Skeletal muscle satellite cell (primary cell): ENCODE measurements at regions not wholly inside any gene's neighbourhood (a gene's known extent, or its start where the extent isn't known, plus 50 kb on each side); places are given as distances from the start of the nearest gene placed in this dataset.

Source experiments
- H3K27me3 ChIP-seq: 2 replicates; pipeline ENCODE4 v1.7.0; 2013; ENCODE audit warnings: low read length; ENCODE audit not compliant: control insufficient read depth, insufficient read depth
- H3K36me3 ChIP-seq: 2 replicates; pipeline ENCODE4 v1.7.0; 2013; ENCODE audit warnings: mild to moderate bottlenecking, control low read depth, low read length; ENCODE audit not compliant: insufficient read depth
- H3K4me1 ChIP-seq: 2 replicates; pipeline ENCODE4 v1.7.0; 2013; ENCODE audit warnings: low read length; ENCODE audit not compliant: control insufficient read depth, insufficient read depth
- H3K4me2 ChIP-seq: 2 replicates; pipeline ENCODE4 v1.7.0; 2013; ENCODE audit warnings: mild to moderate bottlenecking, low read length
- H3K4me3 ChIP-seq: 2 replicates; pipeline ENCODE4 v1.7.0; 2013; ENCODE audit warnings: low read length
- H3K9ac ChIP-seq: 2 replicates; pipeline ENCODE4 v1.7.0; 2013; ENCODE audit warnings: mild to moderate bottlenecking, low read depth, low read length, moderate library complexity
- H3K9me3 ChIP-seq: replicated peaks from 2 replicates; pipeline ENCODE4 v1.7.0; 2013; ENCODE audit warnings: mild to moderate bottlenecking, control low read depth, low read length

DNA sequence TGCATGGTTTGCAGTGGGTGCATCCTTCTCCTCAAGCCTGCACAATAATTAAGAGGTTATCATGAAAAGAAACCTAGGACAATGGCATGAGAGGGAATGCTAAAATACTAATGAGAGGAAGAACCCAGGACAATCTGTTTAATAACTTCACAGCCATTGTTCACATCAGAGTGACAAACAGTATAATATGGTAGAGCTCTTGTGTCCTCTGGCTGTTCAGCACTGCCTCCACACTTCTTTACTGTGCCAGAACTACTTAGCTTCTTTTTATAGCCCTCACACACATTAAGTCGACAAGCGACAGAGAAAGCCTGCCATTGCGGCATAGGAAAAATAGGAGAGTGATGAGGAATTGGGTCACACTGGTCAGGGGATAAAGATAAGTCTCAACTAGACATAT is 65.0 kb upstream of the MEIS2 start:
- Histone ChIP-seq H3K4me2 (no peak overlapping the region), H3K4me3 (no peak overlapping the region), H3K9me3 (no peaks in the 10 kb centered on the region), H3K27me3 (no peaks in the 10 kb centered on the region), H3K4me1 (no peaks in the 10 kb centered on the region), H3K36me3 (no peaks in the 10 kb centered on the region), H3K9ac (no peak overlapping the region)

DNA sequence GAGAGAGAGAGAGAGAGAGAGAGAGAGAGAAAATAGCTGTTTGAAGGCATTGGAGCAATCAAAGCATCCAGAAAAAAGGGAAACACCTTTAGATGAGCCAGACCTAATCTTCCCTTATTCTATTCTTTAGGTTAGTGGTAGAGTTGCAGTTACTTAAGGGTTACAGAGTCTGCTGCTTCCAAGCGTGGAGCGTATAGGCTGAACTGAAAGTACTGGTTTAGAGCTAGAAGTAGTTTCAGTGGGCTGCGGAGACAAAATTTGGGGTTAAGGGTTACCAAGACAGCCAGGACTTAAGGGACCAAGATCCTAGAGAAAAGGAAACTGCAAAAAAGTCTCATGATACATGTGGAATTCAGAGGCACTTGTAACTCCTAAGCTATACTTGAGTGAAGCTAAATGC is 66.1 kb upstream of the MEIS2 start:
- H3K4me3 ChIP-seq, result no peak overlapping the region
- H3K9ac ChIP-seq, result no peak overlapping the region
- no peak overlapping the region for H3K4me2 ChIP-seq
- H3K36me3 ChIP-seq, result no peaks in the 10 kb centered on the region
- no peaks in the 10 kb centered on the region for H3K4me1 ChIP-seq
- H3K27me3 ChIP-seq, result no peaks in the 10 kb centered on the region
- H3K9me3 ChIP-seq, result no peaks in the 10 kb centered on the region

DNA sequence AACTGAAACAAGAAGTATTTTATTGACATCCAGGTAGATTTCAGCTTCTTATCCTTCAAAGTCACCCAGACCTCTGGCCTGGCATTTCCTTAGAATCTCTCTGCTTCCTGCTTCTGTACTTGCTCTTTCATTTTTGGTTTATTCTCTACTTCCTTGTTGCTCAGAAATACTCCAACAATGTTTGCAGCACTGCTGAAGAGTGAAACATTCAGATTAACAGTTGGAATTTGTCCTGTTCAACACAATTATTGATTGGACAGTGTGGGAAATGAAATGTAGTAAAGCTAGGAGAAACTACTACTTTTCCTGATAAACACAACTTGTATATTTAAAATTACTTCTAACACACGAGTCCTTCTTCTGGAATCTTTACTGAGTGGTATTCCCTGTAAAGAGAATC is 81.0 kb upstream of the MEIS2 start:
- H3K27me3 ChIP-seq, result no peaks in the 10 kb centered on the region
- no peaks in the 10 kb centered on the region for H3K9me3 ChIP-seq
- H3K9ac ChIP-seq, result no peak overlapping the region
- H3K4me1 ChIP-seq, result no peaks in the 10 kb centered on the region
- no peaks in the 10 kb centered on the region for H3K36me3 ChIP-seq
- no peak overlapping the region for H3K4me3 ChIP-seq
- H3K4me2 ChIP-seq, result no peak overlapping the region

DNA sequence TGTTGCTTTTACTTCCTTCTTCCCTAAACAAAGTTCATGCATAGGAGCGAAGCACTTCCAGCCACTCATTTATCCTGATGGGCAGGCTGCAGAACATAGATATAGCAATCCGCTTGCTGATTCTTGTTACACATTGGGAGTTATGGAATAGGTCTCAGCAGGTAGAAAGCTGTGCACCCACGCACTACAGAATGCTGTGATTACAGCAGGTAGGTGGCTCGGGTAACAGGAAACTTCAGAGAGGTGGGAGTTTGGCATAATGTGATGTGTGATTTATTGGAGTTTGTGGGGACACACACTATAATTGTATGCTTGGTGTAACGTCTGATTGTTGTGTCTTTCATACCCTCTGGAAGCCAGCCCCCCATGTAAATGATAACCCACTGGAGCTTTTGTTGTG is 99.2 kb upstream of the MEIS2 start:
- Histone ChIP-seq H3K9me3 (no peaks in the 10 kb centered on the region), H3K27me3 (no peaks in the 10 kb centered on the region), H3K36me3 (no peaks in the 10 kb centered on the region), H3K4me1 (no peaks in the 10 kb centered on the region), H3K4me2 (no peak overlapping the region), H3K9ac (no peak overlapping the region), H3K4me3 (no peak overlapping the region)

DNA sequence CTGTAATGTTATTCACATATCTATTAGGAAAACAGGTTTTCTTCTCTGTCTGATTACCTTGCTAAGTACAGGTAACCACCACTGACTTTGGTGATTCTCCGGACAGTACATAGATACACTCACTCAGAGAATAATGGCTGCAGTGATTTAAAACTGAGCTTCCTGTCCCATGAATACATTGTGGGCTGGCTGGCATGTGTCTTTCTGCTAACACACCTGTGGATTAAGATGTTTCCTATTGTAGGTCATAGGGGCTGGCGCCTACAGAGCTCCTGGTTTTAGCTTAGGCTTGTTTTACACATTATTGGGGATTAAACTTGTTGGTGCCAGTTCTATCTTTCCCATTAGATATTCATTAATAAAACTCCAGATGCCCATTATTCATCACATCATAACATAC is 102.7 kb upstream of the MEIS2 start:
- H3K9ac ChIP-seq, result no peak overlapping the region
- H3K4me3 ChIP-seq, result no peak overlapping the region
- H3K4me1 ChIP-seq, result no peaks in the 10 kb centered on the region
- H3K36me3 ChIP-seq, result no peaks in the 10 kb centered on the region
- H3K27me3 ChIP-seq, result no peaks in the 10 kb centered on the region
- H3K4me2 ChIP-seq, result no peak overlapping the region
- no peaks in the 10 kb centered on the region for H3K9me3 ChIP-seq

DNA sequence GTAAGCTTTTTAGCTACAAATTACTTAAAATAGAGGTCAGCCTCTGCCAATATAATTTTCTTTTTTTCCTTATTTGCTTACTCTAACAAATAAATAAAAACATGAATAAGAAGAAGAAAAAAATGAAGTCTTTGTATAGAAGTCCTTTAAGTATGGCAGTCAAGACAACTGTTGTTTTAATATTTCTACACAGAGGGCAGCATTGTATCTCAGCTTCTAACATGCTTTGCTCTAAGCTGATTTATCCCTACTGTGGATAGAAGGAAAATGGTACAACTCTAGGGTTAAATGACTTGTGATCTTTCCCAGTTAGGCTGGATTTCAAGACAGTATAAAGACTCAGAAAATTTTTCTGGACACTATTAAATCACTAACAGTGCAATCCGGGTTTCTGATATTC is 104.3 kb upstream of the MEIS2 start:
- Histone ChIP-seq H3K9ac (no peak overlapping the region), H3K36me3 (no peaks in the 10 kb centered on the region), H3K27me3 (no peaks in the 10 kb centered on the region), H3K4me3 (no peak overlapping the region), H3K4me2 (no peak overlapping the region), H3K4me1 (no peaks in the 10 kb centered on the region), H3K9me3 (no peaks in the 10 kb centered on the region)

DNA sequence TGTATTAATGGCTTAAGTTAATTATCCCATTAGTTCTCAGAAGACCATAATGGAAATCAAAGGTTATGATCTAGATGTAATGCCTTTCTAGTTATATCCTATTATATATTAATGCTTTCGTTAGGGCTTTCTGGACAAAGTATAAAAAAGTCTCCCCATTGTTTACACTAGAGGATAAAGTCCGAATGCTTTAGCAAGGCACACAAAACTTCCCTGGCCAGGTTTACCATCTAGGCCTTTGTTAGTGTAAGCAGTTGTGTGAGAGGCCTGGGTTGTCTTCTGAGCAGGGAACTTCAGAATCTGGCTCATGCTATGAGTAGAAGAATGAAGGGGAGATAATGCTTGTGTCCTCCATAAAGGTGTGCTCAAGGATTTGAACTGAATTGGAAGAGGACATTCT is 106.3 kb upstream of the MEIS2 start:
- Histone ChIP-seq H3K9me3 (no peaks in the 10 kb centered on the region), H3K27me3 (no peaks in the 10 kb centered on the region), H3K36me3 (no peaks in the 10 kb centered on the region), H3K4me2 (no peak overlapping the region), H3K9ac (no peak overlapping the region), H3K4me3 (no peak overlapping the region), H3K4me1 (no peaks in the 10 kb centered on the region)

DNA sequence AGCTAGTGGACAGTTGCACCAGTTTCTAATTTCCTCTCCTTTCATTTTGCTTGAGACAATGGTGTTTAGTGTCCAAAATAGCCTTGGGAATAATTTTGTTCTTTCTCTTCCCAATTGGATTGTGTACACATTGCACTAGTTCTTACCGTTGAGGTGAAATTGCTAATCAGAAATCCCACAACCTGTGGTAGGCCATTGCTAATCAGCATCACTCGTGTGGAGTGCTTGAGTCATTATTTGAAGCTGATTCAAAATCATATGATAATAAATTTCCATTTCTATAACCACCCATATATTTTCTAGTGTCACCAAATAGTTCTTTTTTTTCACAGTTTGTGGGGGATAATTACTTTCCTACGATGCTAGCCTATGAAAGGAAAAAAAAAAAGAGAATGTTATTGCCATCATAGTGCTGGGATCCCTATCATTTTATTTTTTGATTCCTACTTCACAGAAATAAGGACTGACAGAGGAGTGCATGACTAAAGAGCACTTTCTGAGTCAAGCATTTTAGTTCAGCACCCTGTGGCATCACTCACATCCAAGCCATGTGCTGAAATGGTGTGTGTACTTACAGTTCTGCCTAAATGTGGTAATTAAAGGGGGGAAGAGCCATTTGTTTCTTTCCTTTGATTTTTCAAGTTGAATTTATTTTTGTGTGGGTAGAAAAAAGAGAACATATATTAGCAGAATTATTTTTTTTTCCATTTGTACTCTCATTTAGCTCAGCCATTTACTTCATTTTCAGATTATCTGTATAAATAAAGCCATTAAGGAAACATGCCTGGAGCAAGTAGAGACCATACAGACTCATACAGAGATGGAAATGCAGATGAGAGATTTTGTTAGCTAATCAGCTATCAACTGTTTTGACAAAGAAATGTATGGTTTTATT is 108.0 kb upstream of the MEIS2 start:
- Histone ChIP-seq H3K27me3 (no peaks in the 10 kb centered on the region), H3K9ac (no peak overlapping the region), H3K4me1 (no peaks in the 10 kb centered on the region), H3K36me3 (no peaks in the 10 kb centered on the region), H3K9me3 (no peaks in the 10 kb centered on the region), H3K4me2 (no peak overlapping the region), H3K4me3 (no peak overlapping the region)

DNA sequence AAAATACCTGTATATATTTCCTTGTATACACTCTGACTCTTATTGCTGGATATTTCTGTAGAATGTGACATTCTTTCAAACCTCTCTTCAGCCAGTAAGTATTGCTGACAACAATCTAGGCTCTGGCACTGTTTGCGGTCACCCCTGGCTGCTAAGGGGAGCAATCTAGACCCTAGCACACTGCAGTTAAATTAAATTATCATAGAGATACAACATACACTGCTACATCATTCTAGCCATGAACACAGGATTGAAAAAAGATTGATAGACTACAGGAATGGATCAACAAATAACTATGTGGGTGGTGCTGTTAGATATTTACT is 108.7 kb upstream of the MEIS2 start:
- H3K27me3 ChIP-seq, result no peaks in the 10 kb centered on the region
- H3K36me3 ChIP-seq, result no peaks in the 10 kb centered on the region
- no peak overlapping the region for H3K9ac ChIP-seq
- no peaks in the 10 kb centered on the region for H3K9me3 ChIP-seq
- H3K4me2 ChIP-seq, result no peak overlapping the region
- no peaks in the 10 kb centered on the region for H3K4me1 ChIP-seq
- H3K4me3 ChIP-seq, result no peak overlapping the region

DNA sequence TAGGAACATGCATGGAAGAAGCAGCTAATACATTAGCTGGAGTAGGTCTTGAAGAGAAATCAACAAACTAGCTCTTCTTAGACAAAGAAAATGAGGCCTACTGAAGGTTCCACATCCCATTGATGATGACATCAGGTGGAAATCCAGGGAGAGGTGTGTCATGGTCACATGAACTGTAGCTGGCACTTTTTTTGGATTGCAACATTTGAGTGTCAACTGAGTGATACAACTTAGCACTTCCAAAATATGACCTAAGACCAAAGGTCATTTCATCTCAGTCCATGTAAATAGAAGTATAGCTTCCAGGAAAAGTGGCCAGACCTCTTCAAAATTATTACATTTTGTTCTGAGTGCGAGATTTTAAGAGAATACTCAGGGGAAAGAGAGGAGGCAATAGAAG is 117.2 kb upstream of the MEIS2 start:
- Histone ChIP-seq H3K4me3 (no peak overlapping the region), H3K36me3 (no peaks in the 10 kb centered on the region), H3K4me1 (no peaks in the 10 kb centered on the region), H3K9me3 (no peaks in the 10 kb centered on the region), H3K27me3 (no peaks in the 10 kb centered on the region), H3K9ac (no peak overlapping the region), H3K4me2 (no peak overlapping the region)

DNA sequence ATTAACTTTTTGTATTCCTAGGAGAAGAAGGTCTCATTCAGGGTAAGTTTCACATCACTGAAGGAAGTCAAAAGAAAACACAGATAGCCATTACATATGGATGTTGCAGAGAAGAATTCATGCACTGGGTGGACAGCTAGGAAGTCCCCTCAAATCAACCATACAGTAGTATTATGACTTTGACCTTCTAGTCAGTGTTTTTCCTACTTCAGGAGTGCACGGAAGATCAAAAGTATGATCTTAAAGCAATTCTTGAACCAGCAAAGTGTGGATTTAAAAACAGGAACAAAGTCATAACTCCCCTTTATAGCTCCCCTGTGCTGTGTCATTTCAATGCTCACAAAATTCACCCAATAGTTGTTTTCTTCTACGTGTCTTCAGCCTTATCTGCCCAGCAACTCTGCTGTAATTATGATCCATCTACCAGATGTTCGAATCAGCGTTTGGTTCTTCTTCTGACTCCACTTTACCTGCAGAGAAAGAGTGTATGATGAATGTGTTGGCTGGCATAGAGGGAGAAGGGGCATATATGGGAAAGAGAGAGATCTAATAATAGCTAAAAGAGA is 118.1 kb upstream of the MEIS2 start:
- no peaks in the 10 kb centered on the region for H3K4me1 ChIP-seq

DNA sequence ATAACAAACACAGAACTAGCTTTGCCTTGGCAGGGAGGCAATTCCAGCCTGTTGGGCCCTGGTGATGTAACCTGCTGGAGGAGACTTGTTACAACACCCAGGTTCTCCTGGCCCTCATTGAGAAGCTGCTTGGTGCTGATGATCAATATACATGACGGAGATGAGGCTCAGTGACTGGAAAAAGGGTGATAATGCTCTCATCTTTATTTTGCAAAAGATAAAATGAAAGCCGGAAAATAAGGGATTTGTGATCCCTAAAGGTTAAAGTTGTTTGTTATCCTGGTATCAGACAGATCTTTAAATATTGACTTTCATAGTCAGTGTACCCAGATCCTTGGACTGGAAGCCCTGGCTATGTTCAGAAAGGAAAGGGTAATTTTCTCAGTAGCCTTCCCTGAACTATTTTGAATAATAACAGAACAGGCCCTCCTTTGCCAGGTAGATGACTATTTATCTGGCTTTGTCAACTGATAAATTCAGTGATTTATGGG is 118.9 kb upstream of the MEIS2 start:
- H3K4me1 ChIP-seq, result no peaks in the 10 kb centered on the region
- no peak overlapping the region for H3K9ac ChIP-seq
- no peak overlapping the region for H3K4me3 ChIP-seq
- H3K27me3 ChIP-seq, result no peaks in the 10 kb centered on the region
- H3K9me3 ChIP-seq, result no peaks in the 10 kb centered on the region
- H3K4me2 ChIP-seq, result no peak overlapping the region
- no peaks in the 10 kb centered on the region for H3K36me3 ChIP-seq

More for the DNA sequence above, 118.1 kb upstream of the MEIS2 start:
- Histone ChIP-seq H3K4me2 (no peak overlapping the region), H3K9ac (no peak overlapping the region), H3K4me3 (no peak overlapping the region), H3K9me3 (no peaks in the 10 kb centered on the region), H3K36me3 (no peaks in the 10 kb centered on the region), H3K27me3 (no peaks in the 10 kb centered on the region)
